TTC549 (cell line): ENCODE measurements at regions not wholly inside any gene's neighbourhood (a gene's known extent, or its start where the extent isn't known, plus 50 kb on each side); places are given as distances from the start of the nearest gene placed in this dataset.

Experiments used
- FAIRE-seq: peaks from 2 replicates; lab custom pipeline; 2012; peaks lifted over from hg19 to GRCh38; lab: Jason Lieb, UNC

DNA sequence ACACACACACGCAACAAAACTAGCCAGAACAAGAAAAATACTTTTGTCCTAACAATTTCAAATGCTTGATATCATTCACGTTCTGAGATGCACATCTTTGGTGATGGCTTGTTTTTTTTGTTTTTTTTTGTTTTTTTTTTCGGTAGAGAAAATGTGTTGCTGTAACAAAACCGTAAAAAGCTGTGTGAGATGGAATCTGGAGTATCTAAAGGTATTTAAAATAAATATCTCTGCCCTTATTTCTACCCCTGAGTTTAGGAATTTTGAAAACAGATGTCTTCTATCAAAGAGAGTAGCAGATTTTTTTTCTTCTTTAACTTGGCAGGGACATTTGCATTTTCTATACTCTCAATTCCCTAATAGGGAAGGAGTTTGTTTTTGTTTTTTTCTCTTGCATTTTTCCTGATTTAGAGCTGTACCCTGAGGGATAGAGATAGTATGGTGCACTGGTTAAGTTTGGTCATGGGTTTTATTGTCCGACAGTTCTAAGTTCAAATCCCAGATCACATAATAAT lies 446.6 kb downstream of the KLF5 start:
- no peak for FAIRE-seq

DNA sequence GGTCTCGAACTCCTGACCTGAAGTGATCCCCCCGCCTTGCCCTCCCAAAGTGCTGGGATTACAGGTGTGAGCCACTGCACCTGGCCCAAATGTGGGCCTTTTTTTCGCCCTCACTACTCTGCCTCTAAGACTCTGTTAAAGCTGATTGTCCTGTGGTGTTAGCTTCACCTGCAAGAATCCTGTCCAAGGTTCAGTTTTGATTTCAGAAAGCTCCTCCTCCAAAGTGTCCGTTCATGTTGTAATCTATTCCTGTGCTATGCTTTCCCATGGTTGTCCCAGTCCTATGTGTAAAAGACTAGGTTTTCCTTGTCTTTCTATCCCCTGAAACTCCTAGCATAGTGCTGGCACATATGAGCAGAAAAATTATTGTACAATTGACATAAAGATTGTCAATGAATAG lies 440.9 kb downstream of the KLF5 start:
- no peak for FAIRE-seq

DNA sequence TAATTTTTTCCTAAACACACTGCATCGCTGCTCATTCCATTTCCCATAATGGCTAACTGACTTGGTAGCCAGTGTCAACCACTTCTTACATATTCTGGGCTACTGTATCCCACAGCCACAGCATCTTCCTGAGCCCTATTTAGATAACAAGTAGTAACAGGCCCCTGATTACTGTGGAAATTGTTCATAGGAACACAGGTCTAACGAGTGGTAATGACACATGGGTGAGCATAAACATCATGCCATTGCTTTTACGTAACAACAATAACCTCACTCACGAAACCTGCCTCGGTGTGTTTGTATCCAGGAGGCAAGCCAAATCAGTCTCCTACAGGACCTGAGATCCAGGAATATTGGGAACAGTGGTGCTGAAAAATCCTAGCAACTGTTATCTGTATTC lies 438.6 kb downstream of the KLF5 start:
- no peak for FAIRE-seq

DNA sequence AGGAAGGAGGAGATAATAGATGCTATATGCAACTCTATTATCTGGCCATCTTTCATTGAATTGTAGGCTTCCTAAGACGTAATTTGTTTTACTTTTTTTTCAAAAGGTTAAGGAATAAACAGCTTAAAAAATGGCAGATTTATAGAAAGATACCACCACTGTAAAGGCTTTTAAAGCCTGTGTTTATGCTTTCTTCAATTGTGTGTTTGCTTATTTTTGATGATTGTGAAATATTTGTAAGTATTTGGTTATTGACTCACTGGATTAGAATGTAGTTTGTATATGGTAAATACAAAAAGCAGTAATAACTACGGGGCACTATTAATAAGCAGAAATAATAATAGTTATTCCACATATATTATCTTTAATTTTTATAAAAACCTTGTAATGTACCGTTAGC lies 437.9 kb downstream of the KLF5 start:
- FAIRE-seq: no peak

DNA sequence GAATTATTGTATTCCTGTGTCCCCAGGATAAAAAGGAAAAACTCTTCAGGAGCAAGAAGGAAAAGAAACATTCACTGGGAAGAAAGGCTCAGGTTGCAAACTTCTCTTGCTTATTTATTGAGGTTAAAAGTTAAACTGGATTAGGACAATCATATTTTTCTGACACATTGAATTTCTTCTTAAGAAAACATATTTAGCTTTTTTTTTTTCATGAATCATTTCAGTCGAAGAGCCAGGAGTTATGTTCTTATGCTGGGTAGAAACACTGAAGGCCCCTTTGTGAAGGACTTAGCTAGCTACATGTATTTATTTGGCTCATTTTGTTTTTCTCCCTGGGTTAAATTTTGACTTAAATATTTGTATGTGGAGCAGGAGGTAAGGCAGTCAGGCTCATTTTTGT lies 434.0 kb downstream of the KLF5 start:
- no peak for FAIRE-seq

DNA sequence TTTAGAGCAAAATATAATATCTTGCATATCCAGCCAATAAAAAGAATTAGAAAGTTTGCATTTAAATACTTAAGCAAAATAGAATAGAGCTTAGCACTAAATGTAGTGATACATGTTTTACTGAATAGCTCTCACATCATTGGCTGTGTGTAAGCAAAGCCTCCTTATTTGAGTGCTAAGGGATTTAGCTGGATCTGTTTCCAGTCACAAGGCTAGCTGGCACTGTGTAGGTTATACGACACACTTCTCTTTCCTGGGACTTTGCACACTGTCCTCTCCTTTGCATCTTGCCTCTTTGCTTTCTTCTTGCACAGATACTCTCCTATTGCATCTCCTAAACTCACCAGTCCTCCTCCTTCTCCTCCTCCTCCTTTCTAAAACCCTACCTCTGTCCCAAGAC lies 423.8 kb downstream of the KLF5 start:
- FAIRE-seq: no peak

DNA sequence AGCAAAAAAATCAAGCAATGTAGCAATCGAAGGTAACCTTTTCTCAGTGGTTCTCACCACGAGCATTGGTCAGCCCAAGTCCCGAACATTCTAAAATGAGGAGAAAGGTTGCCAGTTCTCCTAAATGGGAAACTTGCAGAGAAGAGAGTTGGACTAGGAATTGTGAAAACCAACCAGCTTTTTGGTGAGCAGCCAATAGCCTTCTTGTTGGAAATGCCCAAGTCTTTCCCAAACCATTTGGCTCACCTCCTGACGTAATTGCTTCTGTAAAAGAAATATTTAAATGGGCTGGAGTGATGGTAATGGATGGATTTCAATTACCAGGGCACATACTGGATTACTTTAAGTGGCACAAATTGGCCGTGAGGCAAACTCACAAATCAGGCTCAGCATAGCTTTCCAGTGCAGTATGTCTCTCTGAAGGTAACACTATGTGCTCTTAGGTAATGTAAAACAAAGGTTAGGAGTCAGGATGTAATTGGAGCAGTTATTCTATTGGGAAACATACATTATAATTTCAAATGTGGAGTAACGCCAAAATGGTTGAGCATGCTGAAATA lies 423.2 kb downstream of the KLF5 start:
- FAIRE-seq: no peak

DNA sequence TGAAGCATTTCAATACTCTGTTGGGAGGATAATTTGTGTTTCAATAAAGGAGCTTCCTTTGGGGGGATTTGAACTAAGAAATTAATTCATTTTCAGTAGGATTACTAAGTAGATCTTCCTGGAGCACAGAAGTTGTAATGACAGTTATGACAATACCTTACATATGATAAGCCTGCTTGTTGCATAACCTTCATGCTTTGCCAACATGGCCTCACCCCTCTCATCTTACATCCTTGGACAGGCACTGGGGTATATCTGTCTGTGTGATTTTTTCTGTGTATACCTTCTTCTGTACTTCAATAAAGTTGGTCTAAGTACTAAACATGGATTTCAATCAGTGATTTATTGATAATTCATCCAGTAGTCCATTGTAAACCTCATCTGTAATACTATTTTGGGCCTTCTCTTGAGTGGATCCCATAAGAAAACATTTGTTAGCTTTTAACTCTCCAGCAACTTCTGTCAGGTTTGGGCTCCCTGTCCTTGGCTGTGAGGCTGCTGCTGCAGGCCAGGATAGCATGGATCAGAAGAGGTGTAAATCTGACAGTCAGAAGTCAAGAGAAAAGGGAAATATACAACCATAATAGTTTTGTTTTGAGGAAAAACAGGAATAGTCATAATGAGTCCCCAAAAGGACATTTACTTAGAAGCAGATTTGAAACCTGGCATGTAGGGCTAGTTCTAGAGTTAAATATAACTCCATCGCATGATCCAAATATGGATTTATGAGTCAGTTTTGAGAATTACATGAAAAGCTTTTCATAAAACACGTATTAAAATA lies 422.2 kb downstream of the KLF5 start:
- no peak for FAIRE-seq

DNA sequence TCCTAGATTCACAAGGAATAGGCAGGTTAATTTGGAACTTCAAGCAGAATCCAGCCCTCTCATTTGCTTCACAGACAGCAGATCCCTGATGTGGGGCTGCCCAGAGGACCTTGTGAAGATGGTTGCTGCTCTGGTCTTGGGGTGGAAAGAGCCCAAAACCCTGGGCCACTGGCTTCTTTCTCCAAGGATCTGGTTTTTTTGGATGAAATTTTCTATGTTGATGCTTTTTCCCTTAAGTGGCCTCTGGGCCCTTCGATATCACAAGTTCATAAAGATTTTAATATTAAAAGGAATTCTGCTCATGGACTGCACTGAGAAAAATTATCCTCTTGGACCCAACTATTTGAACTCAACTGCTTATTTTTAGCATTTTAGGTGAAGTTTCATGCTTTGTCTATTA lies 421.1 kb downstream of the KLF5 start:
- FAIRE-seq: no peak

DNA sequence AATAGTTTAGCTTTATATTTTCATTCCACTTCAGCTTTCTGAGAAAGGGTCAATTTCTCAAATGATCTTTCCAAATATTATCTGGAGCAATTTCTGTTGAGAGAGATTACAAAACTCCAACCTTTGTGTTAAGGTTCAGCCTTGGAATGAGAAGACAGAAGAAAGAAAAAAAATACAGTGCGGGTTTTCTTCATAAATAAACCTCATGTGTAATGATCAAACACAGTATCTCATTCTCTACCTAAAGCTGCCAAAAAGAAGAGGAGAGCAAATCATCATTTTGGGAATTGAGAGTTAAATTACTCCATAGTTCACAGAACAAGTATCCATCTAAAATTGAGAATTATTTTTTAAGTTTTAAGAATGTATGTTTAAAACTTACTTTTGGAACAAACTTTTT lies 420.5 kb downstream of the KLF5 start:
- FAIRE-seq: no peak

DNA sequence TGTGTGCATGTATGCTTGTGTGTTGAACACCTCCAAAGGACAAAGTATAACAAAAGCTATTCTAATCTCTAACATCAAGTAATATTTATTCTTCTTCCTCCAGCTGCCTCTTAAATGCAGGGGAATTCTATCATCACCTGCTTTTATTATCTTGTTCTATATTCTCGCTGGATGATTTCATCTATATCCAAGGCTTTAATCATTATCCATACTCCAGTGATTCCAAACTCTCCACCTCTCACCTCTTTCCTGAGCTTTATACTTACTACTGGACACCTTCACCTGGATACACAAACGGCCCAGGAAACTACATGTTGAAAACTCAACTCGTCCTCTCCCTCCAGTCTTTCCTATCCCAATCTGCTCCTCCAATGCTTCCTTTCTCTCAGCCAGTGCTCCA lies 418.6 kb downstream of the KLF5 start:
- FAIRE-seq: no peak

DNA sequence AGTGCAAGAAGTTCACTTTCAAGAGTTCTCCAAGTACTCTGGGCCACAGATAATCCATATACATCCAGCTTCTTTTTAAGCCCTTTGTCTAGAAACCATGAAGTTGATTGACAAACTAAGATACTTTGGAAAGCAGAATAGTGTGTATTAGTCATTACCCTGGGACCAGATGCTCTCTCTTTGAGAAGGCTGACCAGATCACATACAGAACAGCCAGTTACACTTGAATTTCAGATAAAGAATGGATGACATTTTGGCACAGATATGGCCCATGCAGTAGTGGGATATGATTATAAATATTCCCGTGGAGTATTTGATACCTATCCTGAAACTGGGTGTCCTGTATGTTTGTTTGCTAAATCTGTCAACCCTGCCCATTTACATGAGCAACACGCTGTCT lies 414.2 kb downstream of the KLF5 start:
- no peak for FAIRE-seq

DNA sequence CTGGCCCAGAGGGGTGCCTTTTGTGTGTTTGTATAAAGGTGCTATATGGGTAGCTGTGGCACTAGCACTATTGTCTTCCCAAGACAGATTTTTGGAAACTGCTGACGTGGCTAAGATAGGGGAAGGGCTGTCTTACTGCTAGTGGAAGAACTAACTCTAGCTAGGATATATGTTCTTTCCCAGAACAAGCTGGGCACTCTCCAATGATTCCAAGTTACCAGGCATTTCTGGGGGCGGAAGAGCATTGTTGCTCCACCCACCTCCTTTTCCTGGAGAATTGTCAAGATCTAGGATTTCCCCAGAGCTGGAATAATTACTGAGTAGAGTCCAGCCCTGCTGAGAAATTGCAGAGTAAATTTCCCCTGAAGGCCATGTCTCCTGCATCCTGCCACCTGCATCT lies 408.3 kb downstream of the KLF5 start:
- FAIRE-seq: no peak

DNA sequence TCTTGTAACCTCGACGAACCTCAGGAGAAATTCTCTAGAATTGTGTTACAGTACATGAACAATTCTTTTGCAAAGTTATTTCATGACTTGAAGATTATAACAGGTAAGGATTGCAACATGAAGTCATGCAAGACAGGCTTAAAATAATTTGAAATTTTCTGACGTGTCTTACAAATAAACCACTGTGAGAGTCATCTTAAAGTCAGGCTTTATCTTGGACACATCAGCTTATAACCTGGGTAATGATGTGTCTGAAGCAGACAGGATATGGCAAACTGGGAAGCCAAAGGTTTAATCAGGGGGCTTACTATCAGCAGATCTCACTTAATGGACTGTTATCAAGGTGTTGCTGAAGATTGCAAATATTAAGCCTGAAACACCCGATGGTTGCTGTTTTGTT lies 407.8 kb downstream of the KLF5 start:
- FAIRE-seq: no peak

DNA sequence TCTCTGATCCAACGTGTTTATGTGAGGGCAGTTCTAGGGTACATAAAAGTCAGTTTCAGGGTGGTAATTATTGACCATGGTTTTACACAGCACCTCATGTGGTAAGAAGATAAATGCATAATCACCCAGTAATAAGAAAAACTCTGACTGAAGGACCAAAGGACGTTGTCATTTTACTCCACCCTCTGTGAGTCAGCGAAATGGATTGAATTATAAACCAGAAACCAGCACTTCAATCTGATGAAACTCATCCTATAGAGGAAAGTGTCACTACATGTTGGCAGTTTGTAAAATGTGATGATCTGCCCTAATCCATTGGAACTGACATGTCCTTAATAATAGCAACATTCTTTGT lies 406.8 kb downstream of the KLF5 start:
- no peak for FAIRE-seq

DNA sequence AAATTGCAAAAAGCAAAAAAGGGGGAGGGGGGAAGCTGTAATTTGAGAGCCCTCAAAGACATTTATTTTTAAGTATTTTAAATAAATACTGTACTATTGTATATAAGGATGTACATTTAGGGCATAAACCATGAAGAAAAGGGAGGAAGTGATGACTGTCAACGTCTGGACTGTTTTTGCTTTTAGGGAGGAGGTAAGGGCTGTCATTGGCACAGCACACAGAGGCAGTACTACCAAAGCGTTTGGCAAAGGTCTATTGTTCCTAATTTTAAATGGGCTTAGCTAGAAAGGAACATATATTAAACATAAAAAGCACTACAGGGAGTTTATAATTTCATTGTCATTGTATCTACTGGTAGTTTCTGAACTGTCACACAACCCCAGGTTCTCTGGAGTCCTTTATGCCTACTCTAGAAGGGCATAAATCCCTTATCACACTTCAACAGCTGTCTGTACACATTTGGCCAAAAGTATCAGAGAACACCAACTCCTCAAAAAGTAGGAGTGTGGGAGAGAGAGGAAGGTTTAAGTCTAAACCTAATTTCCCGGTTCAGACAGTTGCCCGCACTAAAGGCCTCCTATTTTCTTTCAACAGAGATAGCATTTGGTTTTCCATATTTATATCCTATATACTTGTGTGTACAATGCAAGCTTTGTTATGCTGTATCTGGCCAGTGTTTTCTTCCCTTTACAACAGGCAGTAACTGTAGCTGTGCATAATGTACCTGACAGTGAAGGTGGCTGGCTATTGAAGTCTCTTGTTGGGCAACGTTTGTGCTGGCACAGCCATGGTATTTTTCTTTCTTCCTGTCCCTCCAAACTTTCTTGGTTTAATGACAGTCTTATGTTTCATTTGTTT lies 406.2 kb downstream of the KLF5 start:
- no peak for FAIRE-seq

DNA sequence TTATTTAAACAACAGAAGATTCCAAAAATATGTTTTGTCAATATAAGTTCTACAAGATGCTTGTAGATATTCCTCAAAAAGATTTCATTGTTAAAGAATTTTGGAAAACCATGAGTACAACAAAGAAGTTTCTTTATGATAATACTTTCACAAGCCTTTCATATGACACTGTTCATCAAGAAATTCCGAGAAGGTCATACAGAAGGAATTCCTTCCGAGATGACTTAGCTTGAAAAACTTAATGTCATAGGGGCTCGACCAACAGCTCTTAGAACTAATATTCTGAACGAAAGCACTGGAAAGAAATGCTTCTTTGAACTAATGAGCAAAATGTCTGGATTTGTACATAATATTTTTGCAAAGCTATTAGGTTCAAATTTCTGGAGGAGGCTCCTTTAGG lies 403.4 kb downstream of the KLF5 start:
- no peak for FAIRE-seq

DNA sequence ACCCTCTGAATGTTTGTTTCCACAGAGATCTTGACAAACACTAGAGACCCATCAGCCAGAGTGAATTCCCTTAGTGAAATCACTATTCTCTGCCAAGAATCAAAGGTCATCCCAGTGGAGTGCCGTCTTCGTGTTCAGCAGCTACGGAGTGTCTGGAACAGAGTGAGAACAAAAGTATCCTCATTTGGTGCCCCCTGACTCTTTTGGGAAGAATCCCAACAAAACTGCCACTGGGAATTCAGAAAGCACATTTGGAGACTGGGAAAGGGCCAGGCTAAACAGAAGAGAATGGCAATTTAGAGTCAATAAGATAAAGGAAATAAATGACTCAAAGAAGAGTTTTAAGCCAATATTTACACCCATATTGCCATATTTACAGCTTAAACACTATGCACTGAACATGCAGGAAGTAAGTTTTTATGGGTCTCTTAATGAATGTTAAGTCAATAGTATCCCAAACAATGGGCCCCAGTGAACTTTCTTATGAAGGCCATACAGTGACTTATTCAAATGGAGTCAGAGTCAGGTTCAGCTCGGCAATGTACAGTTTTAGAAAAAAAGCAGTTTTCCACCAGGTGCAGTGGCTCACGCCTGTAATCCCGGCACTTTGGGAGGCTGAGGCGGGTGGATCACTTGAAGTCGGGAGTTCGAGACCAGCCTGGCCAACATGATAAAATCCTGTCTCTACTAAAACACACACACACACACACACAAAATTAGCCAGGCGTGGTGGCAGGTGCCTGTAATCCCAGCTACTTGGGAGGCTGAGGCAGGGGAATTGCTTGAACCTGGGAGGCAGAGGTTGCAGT lies 392.6 kb downstream of the KLF5 start:
- FAIRE-seq: no peak

DNA sequence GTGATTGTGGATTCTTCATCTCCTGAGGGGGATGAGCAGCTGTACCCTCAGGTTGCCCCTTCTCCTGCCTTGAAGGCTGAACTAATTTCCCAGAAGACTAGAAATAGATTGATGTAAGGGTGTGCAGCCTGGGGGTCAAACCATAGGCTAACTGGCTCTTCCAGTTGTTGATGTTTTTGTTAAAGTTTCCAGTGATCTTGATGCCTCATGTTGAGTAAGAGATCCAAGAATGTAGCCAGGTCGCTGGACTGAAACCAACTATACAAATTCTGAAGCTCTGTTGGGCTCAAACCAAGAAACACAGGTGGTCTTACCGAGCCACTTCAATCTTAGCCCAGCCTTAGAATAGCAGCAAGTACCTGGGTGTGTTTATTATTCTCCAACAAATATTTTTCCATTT lies 391.8 kb downstream of the KLF5 start:
- no peak for FAIRE-seq

DNA sequence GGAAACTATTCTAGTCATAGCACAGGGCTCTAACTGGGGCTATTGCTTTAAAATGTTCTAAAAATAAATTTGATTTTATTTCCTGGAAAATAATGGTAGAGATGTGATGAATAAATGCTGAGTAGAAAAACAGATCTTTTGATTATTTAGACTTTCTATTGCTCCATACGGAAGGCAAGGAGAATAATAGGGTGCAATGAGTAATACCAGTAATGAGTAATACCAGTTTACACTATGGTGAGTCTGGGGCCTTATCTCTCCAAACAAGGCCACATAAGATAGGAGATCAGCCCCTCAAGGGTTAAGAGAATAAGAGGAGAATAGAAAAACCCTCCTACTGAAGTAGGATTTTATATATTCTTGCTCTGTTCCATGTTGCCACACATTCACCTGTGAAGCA lies 390.4 kb downstream of the KLF5 start:
- FAIRE-seq: no peak

DNA sequence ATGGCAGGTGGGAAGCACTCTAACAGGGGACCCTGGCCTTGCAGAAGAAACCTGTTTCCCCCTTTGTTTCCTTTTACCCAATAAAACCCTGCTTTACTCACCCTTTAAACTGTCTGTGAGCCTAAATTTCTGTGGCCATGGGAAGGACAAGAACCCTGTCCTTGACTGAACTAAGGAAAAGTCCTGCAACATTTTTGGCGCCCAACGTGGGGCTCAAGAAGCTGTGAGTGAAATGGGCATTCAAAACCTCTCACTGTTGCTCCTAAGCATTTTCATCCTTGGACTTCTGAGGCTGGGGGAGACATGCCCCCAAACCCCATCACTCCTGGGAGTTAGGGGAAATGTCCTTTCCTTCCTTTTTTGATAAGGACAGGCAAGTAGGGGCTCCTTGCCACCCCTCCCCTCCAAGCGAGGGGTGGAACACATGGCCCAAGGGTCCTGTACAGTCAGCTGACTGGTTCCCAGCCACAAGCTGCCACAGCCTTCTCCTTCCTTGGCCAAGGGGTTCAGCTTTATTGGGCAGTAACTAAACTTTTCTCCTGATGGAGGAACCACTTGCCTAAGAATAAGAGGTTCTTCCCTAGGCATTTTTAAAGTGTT lies 381.6 kb downstream of the KLF5 start:
- no peak for FAIRE-seq

DNA sequence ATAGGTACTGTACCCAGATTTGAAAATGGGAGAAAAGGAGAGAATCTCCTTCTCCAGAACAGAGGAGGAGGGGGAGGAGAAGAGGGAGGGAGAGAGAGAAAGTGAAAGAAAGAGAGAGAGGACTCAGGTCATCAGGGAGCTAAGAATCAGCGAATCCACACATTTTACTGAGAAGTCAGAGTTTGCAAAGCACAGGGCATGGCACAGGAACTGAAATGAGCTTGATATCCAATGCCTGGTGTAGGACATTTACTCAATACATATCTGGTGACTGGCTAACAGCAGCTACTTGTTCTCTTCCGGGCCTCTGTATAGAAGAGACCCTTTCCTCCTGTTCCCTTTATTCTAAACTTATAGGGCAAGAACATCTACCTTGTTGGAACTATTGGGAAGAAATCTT lies 375.1 kb downstream of the KLF5 start:
- FAIRE-seq: no peak
